Activated CD8-positive, alpha-beta memory T cell treated with anti-CD3 and anti-CD28 coated beads, Interleukin-2, amount 50 U/mL, for 48 hours (primary cell): ENCODE measurements at regions not wholly inside any gene's neighbourhood (a gene's known extent, or its start where the extent isn't known, plus 50 kb on each side); places are given as distances from the start of the nearest gene placed in this dataset.
"Not testable (repeated sequence)": the region's sequence is repeated elsewhere in the genome, so short reads cannot be mapped to it uniquely, and the experiment has no call there.

ENCODE experiments used
- DNase-seq: peaks from one replicate; pipeline ENCODE4 v3.0.0-alpha.2; 2020

DNA sequence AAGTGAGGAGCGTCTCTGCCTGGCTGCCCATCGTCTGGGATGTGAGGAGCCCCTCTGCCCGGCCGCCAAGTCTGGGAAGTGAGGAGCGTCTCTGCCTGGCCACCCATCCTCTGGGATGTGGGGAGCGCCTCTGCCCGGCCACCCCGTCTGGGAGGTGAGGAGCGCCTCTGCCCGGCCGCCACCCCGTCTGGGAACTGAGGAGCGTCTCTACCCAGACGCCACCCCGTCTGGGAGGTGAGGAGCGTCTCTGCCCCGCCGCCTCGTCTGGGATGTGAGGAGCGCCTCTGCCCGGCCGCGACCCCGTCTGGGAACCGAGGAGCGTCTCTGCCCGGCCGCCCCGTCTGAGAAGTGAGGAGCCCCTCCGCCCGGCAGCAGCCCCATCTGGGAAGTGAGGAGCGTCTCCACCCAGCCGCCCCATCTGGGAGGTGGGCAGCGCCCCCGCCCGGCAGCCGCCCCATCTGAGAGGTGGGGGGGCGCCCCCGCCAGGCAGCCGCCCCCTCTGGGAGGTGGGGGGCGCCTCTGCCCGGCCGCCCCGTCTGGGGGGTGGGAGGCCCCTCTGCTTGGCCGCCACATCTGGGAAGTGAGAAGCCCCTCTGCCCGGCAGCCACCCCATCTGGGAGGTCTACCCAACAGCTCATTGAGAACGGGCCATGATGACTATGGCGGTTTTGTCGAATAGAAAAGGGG lies 228.4 kb downstream of the CAAP1 start:
- not testable (repeated sequence) for DNase-seq

DNA sequence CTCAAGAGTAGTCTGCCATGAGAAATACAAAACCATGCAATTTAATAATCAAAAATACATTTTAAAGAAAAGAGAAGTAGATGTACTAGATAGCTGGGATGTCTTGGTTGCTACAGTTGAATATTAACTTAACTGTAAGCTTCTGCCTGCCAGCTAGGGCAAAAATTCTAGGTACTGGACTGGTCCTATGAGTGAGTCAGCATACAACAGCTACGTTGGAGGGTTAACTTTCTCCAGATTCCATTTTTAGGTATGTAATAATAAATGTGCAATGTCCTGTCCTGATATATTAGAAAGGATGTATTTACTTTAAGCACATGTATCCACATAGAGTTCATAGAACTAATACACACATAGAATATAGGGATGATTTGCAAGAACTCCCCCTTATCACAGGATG lies 230.1 kb downstream of the CAAP1 start:
- no peak for DNase-seq

DNA sequence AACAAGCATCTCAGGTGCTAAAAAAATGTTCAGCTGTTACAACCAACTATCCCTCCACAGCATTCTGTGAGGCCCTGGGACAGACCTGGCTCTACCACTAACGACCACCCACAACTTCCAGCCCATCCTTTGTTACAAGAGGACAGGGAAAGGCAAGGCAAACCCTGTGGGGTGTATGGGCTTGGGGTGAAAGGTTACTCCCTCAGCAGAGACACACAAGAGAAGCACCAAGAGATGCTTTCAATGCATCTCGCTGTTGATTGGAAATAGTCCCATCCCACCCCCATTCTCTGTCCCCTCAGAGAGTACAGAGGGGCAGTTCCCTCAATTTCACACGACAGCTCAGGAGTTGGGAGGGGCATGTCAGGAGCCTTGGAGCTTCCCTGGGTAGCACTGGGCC lies 234.1 kb downstream of the CAAP1 start:
- DNase-seq, result no peak

DNA sequence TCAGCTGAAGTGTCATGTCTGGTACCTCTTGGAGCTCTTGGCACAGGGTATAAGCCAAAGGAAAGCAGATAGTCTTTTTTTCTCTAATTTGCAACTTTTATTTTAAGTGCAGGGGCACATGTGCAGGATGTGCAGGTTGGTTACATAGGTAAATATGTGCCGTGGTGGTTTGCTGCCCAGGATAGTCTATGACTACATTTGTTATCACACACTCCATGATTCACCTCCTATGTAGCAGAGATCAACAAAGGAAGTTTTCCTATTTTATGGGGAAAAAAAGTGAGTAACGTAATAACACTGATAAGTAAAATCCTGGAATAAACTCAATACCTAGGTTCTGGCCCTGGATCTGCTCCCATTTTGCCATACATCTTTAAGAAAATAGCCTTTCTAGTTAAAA lies 234.6 kb downstream of the CAAP1 start:
- DNase-seq, result no peak

DNA sequence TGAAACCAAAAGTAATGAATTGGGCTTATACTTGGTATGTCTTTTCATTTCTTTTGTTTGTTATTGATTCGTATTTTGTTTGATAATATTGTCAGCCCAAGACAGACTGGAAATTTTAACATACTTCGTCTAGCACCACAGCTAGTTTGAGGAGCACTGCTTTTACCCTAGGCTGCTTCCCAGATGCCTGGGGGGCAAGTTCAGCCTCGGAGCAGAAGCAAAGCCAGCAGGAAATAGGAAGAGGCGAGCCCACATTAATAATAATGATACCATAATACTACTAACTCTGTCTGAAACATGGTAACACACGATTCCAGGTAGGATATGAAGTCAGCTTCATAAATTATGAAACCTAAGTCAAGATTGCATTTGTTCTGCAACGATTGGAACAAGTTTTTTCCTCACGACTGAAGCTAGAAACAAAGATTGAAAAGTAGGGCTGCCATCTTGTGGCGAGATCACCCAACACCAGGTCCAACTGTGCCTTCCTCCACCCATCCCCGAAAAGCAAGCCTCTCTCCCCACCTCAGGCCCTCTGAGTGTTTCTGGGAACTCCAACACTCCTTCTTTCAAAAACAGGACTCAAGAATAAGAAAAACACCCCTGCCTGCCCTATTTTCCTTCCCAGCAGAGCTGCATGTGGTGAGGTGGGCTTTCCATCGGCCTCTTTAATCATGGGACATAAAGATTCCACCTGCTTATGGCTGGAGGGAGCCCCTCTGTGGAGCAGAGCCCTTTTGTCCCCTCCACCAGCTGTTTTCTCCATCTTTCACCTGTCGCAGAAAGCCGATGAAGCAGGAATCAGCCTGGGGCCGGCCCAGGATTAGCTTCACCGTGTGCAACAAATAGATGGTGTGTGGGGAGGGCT lies 236.4 kb downstream of the CAAP1 start:
- no peak for DNase-seq

DNA sequence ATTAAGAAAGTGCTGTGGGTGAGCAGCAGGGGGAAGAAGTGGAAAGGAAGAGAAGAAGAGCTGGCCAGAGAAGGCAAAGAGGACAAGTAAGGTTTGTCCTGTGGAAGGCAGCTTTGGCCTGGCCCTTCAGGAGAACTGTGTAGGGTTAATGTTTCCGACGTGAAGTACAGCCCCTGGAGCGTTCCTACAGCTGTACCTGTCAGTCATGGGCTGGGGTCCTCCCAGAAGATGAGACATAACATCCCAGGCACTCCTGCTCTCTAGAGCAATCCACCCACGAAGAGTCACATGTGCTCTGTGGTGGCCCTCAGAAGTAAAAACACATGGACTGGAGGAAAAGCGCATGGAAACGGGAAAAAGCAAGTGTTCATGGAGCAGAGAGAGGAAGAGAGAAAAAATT lies 237.4 kb downstream of the CAAP1 start:
- DNase-seq, result no peak

DNA sequence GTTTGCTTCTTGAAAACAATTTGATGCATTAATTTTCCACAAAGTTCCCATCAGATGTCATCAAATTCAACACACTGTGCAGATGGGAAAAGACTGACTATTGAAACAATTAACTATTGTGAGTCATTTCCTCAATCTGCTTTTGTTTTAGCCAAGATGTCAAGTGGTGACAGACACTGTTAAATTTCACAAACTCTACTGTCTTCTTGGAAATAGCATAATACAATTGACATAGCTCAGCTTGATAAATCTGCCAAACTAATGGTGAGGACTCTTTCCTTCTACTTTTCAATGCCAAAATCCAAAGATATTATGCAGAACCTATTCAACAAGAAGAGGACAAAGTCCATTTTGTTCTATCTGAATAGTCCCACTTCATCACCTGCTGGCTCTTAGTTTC lies 242.3 kb downstream of the CAAP1 start:
- DNase-seq, result no peak

DNA sequence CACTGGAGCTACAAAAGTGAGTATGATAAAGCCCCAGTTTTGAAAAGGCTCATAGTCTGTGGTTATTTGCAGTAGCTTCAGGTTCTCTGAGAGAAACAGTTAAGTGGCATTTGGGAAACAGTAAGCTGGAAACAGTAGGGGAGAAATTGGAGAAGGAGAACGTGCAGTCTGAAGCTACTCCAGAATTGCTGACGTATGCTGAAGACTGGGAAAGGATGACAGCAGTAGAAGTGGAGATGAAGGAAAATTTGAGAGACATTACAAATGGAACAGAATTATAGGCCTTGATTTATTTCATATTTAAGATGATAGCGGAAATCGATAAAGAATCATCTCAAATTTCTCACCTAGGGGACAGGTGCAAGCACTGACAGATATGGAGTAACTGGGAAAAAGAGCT lies 248.8 kb downstream of the CAAP1 start:
- DNase-seq, result no peak

DNA sequence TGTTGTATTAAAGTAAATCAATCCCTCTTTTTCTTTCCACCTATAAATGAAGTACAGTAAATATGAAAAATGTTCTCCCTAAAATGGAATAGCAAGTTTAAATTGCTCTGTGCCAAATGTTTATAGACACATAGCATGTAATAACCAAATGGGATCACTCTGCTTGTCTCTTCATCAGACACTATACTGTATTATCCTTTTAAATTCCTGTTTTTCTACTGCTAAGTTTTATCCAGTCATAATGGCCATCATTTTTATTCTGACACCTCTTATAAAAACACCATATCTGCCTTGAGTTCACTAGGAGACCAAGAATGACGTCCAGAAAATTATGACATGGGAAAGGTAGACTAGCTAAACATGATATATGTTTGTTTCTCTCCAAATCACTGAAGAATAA lies 252.8 kb downstream of the CAAP1 start:
- no peak for DNase-seq

DNA sequence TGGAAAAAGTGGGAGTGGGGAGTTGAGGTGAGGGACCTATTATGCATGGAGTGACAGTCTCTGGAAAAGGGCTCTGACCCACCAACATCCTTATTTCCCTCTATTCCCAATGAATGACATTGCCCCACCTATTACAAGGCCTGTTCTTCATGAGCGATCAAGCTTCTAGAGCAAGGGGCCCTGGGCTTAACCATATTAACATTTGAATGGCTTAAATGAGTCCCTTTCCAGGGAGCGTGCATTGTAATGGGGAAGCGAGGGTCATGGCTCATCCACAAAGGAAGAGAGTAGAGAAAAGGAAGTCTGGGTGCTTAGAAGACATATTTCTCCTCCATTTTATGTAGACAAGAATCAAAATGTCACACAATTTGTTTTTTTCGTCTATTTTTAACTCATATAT lies 255.5 kb downstream of the CAAP1 start:
- DNase-seq, result no peak

DNA sequence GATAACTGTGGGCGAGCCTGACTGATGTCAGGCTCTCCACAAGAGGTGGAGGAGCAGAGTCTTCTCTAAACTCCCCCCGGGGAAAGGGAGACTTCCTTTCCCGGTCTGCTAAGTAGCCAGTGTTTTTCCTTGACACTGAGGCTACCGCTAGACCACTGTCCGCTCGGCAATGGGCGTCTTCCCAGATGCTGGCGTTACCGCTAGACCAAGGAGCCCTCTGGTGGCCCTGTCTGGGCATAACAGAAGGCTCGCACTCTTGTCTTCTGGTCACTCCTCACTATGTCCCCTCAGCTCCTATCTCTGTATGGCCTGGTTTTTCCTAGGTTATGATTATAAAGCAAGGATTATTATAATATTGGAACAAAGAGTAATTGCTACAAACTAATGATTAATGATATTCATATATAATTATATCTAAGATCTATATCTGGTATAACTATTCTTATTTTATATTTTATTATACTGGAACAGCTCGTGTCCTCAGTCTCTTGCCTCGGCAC lies 278.7 kb downstream of the CAAP1 start:
- not testable (repeated sequence) for DNase-seq

DNA sequence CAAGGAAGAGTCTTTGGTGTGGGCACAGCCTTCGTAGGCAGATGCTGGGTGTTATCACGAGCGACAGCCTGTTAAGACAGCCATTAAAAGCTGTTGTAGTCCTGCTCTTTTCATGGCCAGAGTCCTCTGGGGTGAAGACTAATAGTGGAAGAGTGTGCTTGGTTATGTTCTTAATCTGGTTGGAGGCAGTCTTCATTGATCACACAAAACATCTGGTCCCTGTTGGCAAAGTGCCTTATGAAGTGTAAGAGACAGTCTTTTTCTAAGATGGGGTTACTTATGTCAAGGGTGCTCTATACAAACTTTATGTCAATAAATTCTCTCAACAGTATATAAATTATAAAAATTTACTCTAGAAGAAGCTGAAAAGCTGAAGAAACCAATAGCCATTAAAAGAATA lies 280.4 kb downstream of the CAAP1 start:
- no peak for DNase-seq

DNA sequence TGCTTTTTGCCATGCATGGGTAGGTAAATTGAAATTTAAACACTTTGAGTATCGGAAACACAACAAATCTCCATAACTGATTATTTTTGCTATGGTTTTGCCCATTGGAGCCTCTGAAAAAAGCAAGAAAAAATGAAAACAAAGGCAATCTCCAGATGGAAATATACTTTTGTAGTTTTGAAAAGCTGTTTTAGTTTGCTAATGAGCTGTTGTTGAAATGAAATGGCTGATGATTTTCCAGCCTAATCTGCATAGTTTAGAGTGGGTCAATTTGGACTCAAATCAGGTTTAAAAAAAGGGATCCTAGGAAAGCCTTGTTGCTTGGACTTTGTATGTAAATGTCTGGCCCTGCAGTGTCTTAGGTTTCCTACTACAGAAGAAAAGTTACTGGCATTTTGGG lies 285.8 kb downstream of the CAAP1 start:
- no peak for DNase-seq

DNA sequence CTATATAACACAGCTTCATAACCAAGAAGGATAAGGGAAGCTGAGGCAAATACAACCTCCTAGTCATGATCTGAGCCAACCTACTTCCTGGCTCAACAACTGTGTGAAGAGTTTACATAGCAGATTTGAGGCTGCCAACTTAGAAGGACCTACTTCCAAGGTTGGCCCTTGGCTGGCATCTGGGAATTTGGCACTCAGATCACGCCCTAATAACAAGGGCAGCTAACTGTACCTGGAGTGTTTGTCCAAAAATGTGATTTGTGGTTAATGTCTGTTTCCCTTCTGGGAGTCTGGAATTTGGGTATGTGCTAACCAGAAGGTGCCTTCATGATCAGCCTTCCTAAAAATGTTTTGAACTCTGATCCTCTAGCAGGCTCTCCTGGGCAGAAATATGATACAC lies 287.2 kb downstream of the CAAP1 start:
- no peak for DNase-seq

DNA sequence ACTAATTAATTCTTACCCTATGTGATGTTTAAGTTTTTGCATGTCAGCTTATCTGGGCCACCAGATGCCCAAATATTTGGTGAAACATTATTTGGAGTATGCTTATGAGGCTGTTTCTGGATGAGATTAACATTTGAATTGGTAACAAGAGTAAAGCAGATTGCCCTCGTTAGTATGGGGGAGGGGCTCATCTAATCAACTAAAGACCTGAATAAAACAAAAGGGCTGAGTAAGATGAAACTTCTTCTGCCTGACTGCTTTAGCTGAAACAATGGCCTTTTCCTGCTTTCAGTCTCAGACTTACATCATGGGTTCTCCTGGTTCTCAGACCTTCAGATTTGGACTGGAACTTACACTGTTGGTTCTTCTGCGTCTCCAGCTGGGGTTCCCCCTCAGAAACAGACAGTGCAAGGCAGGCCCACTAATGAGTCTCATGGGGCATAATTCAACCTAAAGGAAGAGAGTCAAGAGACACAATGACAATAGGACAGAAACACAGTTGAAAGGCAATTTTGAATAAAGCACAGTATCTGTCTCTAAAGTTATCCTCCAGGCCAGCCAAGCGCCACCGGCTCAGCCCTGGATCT lies 288.4 kb downstream of the CAAP1 start:
- DNase-seq, result no peak

DNA sequence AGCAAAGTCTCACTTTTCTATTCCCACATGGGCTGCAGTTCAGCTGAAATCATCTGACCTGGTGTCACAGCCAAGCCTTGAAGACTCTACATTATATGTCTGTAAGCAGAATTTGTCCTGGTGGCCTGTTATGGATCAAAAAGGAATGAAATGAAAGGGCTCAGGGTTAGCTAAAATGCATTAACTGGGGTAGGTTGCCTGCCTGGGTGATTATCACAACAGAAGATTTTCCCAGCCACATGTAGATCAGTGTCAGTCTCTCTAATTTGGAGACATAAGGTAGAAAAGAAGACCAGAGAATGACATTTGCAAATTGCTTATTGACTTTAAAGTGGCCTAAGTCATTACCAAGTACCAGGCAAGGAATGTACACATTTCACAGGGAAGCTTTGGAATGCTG lies 289.0 kb downstream of the CAAP1 start:
- DNase-seq, result no peak

DNA sequence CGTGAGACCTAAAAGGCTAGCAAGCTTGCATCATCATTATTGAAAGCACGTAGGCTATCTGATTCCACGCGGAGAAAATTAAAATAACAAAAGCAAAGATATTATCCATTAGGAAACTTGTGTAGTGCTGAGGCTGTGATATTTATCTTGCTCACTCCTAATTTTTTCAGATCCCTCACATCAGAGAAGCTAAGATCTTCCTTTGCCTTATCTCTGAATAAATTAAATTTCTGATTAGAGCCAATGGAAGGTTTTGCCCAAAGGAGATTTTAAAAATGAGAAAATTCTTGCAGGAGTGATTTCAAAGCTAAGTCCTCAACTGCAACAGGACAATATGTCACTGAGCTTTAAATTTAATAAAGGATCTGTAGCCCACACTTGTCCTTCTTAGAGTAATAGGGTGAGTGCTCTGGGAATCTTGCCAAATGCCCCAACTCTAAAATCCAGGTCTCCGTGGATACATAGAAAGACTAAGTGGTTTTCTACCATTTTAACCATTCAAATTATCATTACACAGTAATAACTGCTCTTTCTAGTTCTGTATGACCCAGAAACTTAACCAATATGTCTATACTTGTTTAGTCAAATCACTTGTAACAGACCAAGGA lies 295.0 kb downstream of the CAAP1 start:
- no peak for DNase-seq

DNA sequence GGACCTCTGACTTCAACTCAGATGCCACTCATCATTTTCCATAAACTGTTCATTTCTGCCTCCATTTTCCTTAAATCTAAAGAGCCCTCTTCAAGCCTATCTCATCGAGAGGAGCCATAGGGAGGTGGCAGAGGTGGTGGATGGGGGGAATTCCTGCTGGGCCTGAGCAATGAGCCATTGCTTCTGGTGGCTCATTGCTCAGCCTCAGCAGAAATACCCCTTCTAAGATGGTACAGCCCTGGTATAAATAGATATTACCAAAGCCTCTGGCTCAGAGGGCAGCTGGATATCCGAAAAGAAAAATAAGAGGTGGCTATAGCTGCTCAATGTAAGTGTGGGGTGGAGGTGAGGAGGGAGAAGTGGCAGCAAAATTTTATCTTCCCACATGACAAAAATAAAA lies 313.5 kb downstream of the CAAP1 start:
- DNase-seq, result no peak

DNA sequence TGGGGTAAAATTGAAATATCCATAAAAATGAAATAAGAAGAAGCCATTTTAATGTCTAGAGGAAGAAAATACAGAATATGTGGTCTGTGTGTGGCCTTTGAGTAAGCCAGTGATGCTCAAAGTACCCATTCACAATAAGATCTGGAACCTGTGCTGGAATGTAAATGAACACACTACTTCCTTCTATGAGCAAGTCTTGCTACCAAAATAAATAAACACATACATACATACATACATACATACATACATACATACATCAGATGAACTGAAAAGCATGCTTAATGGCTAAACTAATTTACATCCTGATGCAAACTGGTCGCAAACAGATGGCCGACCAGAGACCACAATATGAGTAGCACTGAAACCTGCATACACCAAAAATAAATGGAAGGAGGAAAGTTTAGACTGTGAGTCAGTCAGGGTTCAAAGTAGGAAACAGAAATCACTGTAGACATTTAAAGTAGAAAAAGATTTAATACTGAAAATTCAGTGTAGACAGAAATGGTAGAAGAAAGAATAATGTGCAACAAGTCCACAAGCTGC lies 317.6 kb downstream of the CAAP1 start:
- DNase-seq, result no peak

DNA sequence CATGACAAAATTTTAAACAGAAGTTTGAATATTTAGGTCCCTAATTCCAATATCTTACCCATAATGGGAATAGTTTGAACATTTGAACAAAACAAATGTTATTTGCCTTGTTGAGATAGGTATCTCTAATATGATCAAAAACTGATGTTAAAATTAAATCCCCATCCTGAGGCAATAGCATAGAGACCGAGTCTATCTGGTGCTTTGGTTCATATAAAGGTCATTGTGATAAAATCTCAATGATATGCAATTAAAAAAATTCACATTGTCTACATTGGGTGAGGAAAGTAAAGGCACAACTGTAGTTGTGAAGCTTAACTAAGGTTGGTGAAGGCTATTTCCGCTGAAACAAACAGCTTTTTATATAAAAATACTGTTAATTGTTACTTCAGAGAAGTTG lies 318.3 kb downstream of the CAAP1 start:
- no peak for DNase-seq

DNA sequence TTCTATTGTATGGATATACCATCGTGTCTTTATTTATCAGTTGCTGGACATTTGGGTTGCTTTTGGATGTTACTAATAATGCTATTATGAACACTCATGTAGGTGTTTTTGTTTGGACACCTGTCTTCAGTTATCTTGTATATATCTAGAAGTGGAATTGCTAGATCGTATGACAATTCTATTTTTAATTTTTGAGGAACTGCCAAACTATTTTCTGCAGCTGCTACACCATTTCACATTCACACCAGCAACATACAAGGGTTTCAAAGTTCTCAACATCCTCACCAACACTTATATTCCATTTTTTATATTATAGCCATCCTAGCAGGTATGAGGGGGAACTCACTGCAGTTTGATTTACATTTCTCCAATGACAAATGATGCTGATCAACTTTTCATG lies 324.6 kb downstream of the CAAP1 start:
- DNase-seq, result no peak

DNA sequence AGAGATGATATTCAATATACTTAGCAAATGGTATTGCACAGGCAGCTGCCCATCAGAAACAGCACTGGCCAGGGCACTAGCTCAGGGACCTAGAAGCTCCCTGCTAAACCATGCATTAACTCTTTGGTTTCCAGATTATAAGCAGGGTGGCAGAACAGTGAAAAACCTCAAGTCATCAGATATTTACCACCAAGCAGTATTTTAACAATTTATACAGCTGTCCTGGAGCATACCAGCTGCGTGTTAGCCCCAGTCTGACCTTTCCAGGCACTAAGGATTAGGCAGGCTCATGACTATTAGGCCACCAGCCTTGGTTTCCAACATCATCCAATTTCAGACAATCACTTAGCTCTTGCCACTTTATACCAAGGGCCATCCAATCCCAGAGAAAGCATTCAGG lies 326.5 kb downstream of the CAAP1 start:
- DNase-seq, result no peak

DNA sequence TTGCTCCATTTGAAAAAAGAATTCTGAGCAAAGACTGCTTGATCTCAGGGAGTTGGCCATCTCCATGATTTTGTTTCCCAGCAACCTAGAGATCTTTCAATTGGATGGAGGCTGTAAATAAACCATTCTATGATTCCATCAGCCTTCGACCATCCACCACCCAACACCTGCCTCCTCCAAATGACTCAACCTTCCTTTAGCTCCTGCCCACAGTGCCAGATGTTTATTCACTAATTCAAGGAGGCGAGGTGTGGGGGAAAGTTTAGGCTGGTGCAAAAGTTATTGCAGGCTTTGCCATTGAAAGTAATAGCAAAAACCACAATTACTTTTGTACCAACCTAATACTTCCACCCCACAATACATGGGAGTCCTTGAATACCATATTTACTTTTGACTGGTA lies 327.5 kb downstream of the CAAP1 start:
- DNase-seq, result no peak
